DOHH2 (cell line): ENCODE measurements at regions not wholly inside any gene's neighbourhood (a gene's known extent, or its start where the extent isn't known, plus 50 kb on each side); places are given as distances from the start of the nearest gene placed in this dataset.

Source experiments
- EZH2phosphoT487 ChIP-seq: fragments of 200-600 bp; sonication (generic); IDR thresholded peaks from 2 replicates; pipeline ENCODE4 v1.6.1; 2017; ENCODE audit warnings: borderline replicate concordance, mild to moderate bottlenecking, antibody characterized with exemption, low read length, moderate library complexity, mixed read lengths
- TF ChIP-seq, protein P1 (sequence below): fragments of 200-600 bp; sonication (generic); IDR thresholded peaks from one replicate; pipeline ENCODE4 v1.5.1; 2014; ENCODE audit warnings: antibody characterized with exemption, mild to moderate bottlenecking, low read depth, low read length; ENCODE audit not compliant: poor library complexity, severe bottlenecking

DNA sequence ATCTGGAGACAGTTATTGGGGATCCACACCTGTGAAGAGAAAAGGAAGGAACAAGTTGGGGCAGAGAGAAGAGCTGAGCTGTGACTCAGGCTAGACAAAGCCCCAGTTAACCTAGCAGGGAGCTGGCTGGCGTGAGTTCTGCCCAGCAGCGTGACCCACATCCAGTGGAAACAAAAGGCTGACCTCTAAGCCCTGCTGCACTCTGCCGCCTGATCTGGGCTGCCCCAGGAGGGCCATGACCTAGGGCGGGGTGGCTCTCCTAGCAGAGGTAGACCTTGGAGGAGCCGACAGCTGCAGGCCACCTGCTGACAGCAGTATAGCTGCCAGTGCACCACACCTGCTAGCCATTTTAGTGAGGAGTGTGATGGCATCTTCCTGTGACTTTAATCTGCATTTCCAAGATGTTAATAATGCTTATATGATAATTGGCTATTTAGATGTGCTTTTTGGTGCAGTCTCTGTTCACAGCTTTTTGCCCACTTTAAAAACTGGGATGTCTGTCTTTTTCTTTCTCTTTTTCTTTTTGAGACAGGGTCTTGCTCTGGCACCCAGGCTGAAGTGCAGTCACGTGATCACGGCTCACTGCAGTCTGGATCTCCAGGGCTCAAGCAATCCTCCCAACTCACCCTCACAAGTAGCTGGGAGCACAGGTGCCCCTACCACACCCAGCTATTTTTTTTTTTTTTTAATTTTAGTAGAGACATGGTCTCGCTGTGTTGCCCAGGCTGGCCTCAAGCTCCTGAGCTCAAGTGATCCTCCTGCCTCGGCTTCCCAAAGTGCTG is 78.1 kb downstream of the LSM3 start:
- TF ChIP-seq, protein P1, sequence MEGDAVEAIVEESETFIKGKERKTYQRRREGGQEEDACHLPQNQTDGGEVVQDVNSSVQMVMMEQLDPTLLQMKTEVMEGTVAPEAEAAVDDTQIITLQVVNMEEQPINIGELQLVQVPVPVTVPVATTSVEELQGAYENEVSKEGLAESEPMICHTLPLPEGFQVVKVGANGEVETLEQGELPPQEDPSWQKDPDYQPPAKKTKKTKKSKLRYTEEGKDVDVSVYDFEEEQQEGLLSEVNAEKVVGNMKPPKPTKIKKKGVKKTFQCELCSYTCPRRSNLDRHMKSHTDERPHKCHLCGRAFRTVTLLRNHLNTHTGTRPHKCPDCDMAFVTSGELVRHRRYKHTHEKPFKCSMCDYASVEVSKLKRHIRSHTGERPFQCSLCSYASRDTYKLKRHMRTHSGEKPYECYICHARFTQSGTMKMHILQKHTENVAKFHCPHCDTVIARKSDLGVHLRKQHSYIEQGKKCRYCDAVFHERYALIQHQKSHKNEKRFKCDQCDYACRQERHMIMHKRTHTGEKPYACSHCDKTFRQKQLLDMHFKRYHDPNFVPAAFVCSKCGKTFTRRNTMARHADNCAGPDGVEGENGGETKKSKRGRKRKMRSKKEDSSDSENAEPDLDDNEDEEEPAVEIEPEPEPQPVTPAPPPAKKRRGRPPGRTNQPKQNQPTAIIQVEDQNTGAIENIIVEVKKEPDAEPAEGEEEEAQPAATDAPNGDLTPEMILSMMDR, result peak; percentile 20
- no peak for TF ChIP-seq EZH2phosphoT487
